Fibroblast of lung (primary cell): ENCODE measurements at regions not wholly inside any gene's neighbourhood (a gene's known extent, or its start where the extent isn't known, plus 50 kb on each side); places are given as distances from the start of the nearest gene placed in this dataset.
"Not testable (repeated sequence)": the region's sequence is repeated elsewhere in the genome, so short reads cannot be mapped to it uniquely, and the experiment has no call there.

Experiments used
- DNase-seq, 2 donors: peaks; one replicate each; pipeline versions ENCODE4 v3.0.0 to v3.0.0-alpha.2; 2010; ENCODE audit warnings: low read depth in 2 of 2
- H2AFZ ChIP-seq: 2 replicates; pipeline ENCODE4 v1.5.1; 2012; ENCODE audit warnings: low read length, control low read depth, inconsistent platforms
- H3K27ac ChIP-seq: 2 replicates; pipeline ENCODE4 v1.5.1; 2011; ENCODE audit warnings: low read length, control low read depth; ENCODE audit not compliant: insufficient read depth
- H3K27me3 ChIP-seq: 2 replicates; pipeline ENCODE4 v1.5.1; 2011; ENCODE audit warnings: mild to moderate bottlenecking, low read length; ENCODE audit not compliant: control insufficient read depth, insufficient read depth
- H3K36me3 ChIP-seq: 2 replicates; pipeline ENCODE4 v1.5.1; 2011; ENCODE audit warnings: low read length; ENCODE audit not compliant: control insufficient read depth, insufficient read depth
- H3K4me1 ChIP-seq: 2 replicates; pipeline ENCODE4 v1.5.1; 2011; ENCODE audit warnings: low read length; ENCODE audit not compliant: control insufficient read depth, insufficient read depth; ENCODE audit errors: extremely low read depth
- H3K4me2 ChIP-seq: 2 replicates; pipeline ENCODE4 v1.5.1; 2011; ENCODE audit warnings: low read length, control low read depth; ENCODE audit not compliant: insufficient read depth; ENCODE audit errors: extremely low read depth
- H3K4me3 ChIP-seq, 4 experiments: fragments of 200-600 bp in 1 of 4; sonication (generic) in 1 of 4; replicated peaks in 1 of 4; 2 replicates each; pipeline ENCODE4 v1.5.1; 2011 to 2016; ENCODE audit warnings: low read length in 4 of 4, low read depth in 3 of 4, mild to moderate bottlenecking in 3 of 4, control low read depth in 2 of 4, inconsistent platforms in 1 of 4, mixed read lengths in 1 of 4; ENCODE audit not compliant: insufficient read depth in 1 of 4; ENCODE audit errors: control extremely low read depth in 1 of 4
- H3K79me2 ChIP-seq: 2 replicates; pipeline ENCODE4 v1.5.1; 2012; ENCODE audit warnings: mild to moderate bottlenecking, low read length, inconsistent platforms; ENCODE audit not compliant: control insufficient read depth, insufficient read depth
- H3K9ac ChIP-seq: 2 replicates; pipeline ENCODE4 v1.5.1; 2011; ENCODE audit warnings: mild to moderate bottlenecking, low read length, control low read depth; ENCODE audit not compliant: insufficient read depth
- H3K9me3 ChIP-seq: 2 replicates; pipeline ENCODE4 v1.5.1; 2012; ENCODE audit warnings: low read depth, low read length; ENCODE audit not compliant: control insufficient read depth, insufficient read depth
- H4K20me1 ChIP-seq: 2 replicates; pipeline ENCODE4 v1.5.1; 2011; ENCODE audit warnings: low read length; ENCODE audit not compliant: control insufficient read depth, insufficient read depth; ENCODE audit errors: extremely low read depth
- EZH2 ChIP-seq: IDR thresholded peaks from 2 replicates; pipeline ENCODE4 v1.5.1; 2012; ENCODE audit warnings: low read length, control low read depth, mild to moderate bottlenecking; ENCODE audit errors: missing control alignments
- TF ChIP-seq, protein P1 (sequence below), 2 donors: IDR thresholded peaks in 1 of 2; conservative IDR thresholded peaks in 1 of 2; 1 replicate in 1 of 2; 2 replicates in 1 of 2; pipeline ENCODE4 v1.5.1; 2011 to 2012; ENCODE audit warnings: low read length in 2 of 2, control low read depth in 1 of 2, inconsistent platforms in 1 of 2, low read depth in 1 of 2, mild to moderate bottlenecking in 1 of 2

DNA sequence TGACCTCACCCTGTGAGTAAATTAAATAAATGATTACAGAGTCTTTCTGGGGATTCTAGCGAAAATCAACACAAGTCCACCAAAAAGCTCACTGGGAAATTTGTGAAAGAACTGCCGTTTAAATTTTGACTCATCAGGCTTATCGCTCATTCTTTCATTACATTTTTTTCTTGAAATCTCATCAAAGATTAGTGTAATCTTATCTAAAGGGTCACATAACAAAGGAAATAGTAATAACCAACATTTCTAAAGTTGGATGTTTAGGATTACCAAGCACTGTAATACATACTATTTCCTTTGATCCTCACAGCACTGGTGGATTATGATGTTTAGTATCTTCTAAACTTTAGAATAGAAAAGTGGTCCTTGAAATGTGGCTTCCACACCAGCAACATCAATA is 111.1 kb upstream of the CBLB start:
- Histone ChIP-seq H3K4me2 (no peak overlapping the region), H3K79me2 (no peaks in the 10 kb centered on the region), H3K4me1 (peaks cover 2% of the 10 kb centered on the region), H4K20me1 (no peaks in the 10 kb centered on the region), H3K36me3 (no peaks in the 10 kb centered on the region), H3K27me3 (no peaks in the 10 kb centered on the region), H3K27ac (no peak overlapping the region), H3K9ac (no peak overlapping the region), H3K4me3 (no peak overlapping the region), H3K9me3 (no peaks in the 10 kb centered on the region), H2AFZ (no peak overlapping the region)
- peak in 1 of 2 donors; percentile 71 for DNase-seq
- TF ChIP-seq EZH2, result no peak
- TF ChIP-seq, protein P1, sequence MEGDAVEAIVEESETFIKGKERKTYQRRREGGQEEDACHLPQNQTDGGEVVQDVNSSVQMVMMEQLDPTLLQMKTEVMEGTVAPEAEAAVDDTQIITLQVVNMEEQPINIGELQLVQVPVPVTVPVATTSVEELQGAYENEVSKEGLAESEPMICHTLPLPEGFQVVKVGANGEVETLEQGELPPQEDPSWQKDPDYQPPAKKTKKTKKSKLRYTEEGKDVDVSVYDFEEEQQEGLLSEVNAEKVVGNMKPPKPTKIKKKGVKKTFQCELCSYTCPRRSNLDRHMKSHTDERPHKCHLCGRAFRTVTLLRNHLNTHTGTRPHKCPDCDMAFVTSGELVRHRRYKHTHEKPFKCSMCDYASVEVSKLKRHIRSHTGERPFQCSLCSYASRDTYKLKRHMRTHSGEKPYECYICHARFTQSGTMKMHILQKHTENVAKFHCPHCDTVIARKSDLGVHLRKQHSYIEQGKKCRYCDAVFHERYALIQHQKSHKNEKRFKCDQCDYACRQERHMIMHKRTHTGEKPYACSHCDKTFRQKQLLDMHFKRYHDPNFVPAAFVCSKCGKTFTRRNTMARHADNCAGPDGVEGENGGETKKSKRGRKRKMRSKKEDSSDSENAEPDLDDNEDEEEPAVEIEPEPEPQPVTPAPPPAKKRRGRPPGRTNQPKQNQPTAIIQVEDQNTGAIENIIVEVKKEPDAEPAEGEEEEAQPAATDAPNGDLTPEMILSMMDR (conservative IDR thresholded peaks at IDR 0.05 in 1 of 2, IDR thresholded peaks at IDR 0.05 in 1 of 2; ENCODE audit: low read depth in 1 of 2, low read length in 2 of 2), result no peak

DNA sequence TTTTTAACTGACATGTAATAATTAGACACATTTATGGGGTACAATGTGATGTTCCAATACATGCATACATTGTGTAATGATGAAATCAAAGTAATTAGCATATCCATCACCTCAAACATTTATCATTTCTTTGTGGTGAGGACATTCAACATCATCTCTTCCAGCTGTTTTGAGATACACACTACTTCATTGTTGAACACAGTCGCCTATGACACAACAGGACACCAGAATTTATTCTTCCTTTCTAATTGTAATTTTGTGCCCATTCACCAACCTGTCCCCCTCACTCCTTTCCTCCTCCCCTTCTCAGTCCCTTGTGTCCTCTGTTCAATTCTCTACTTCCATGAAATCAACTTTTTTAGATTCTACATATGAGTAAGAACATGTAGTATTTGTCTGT is 113.4 kb upstream of the CBLB start:
- Histone ChIP-seq H3K4me1 (no peaks in the 10 kb centered on the region), H3K9me3 (no peaks in the 10 kb centered on the region), H3K79me2 (no peaks in the 10 kb centered on the region), H2AFZ (no peak overlapping the region), H3K4me2 (no peak overlapping the region), H4K20me1 (no peaks in the 10 kb centered on the region), H3K4me3 (no peak overlapping the region), H3K9ac (no peak overlapping the region), H3K36me3 (no peaks in the 10 kb centered on the region), H3K27ac (no peak overlapping the region), H3K27me3 (no peaks in the 10 kb centered on the region)
- no peak for TF ChIP-seq EZH2
- TF ChIP-seq, protein P1 (conservative IDR thresholded peaks at IDR 0.05 in 1 of 2, IDR thresholded peaks at IDR 0.05 in 1 of 2; ENCODE audit: low read depth in 1 of 2, low read length in 2 of 2), result no peak
- no peak for DNase-seq

DNA sequence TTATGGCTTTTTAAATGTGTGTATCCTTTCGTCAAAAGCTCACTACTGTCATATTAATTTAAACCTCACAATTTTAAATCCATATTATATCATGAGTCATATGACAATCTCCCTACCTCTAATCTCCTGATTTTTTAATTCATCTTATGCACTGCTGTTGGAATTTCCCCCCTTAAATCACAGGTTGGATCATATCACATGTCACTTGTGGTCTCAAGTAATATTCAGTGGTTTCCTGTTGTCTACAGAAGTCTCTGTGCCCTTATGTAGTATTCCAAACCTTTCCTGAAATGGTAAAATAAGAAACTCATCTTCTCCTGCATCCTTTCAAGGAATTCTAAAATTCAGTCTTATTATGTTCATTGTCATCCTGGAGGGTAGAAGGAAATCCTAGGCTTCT is 116.0 kb upstream of the CBLB start:
- H3K4me1 ChIP-seq, result no peaks in the 10 kb centered on the region
- H3K4me2 ChIP-seq, result no peak overlapping the region
- no peak overlapping the region for H3K9ac ChIP-seq
- no peak overlapping the region for H3K4me3 ChIP-seq
- H3K27me3 ChIP-seq, result no peaks in the 10 kb centered on the region
- no peak overlapping the region for H3K27ac ChIP-seq
- H3K9me3 ChIP-seq, result no peaks in the 10 kb centered on the region
- TF ChIP-seq EZH2, result no peak
- TF ChIP-seq, protein P1 (conservative IDR thresholded peaks at IDR 0.05 in 1 of 2, IDR thresholded peaks at IDR 0.05 in 1 of 2; ENCODE audit: low read depth in 1 of 2, low read length in 2 of 2), result no peak
- H4K20me1 ChIP-seq, result no peaks in the 10 kb centered on the region
- no peaks in the 10 kb centered on the region for H3K36me3 ChIP-seq
- H2AFZ ChIP-seq, result no peak overlapping the region
- no peaks in the 10 kb centered on the region for H3K79me2 ChIP-seq
- peak in 1 of 2 donors; percentile 74 for DNase-seq

DNA sequence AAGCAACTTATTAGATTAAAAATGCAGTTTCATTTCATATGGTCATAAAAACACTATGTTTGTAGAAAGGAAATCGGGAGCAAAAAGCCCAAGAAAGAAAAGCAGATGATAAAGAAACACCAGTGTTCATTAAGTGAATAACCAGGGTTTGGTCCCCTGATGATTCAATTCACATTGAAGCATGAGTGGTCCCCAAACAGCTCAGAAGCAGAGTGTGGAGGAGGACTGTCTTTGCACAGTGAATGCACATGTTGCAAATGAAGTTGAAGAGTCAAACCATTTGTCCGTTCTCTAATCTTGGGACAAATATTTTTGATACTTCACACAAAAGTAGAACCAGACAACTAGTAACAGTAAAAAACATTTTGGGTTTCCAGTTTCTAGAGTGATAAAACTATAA is 117.5 kb upstream of the CBLB start:
- not testable (repeated sequence) for H3K4me2 ChIP-seq, H4K20me1 ChIP-seq, H3K27ac ChIP-seq, H2AFZ ChIP-seq, H3K27me3 ChIP-seq, DNase-seq, H3K9me3 ChIP-seq, H3K36me3 ChIP-seq, H3K4me3 ChIP-seq, H3K4me1 ChIP-seq, H3K79me2 ChIP-seq, H3K9ac ChIP-seq
